Adipose tissue (tissue), 3 donors: ENCODE measurements at regions not wholly inside any gene's neighbourhood (a gene's known extent, or its start where the extent isn't known, plus 50 kb on each side); places are given as distances from the start of the nearest gene placed in this dataset.

ENCODE experiments used
- H3K27ac ChIP-seq: one replicate; pipeline ENCODE4 v1.5.1; 2013; ENCODE audit warnings: low read depth, low read length
- WGBS, 3 donors: extraction: QIAGEN DNeasy Blood & Tissue Kit; methylation state at CpG; one replicate each; pipeline ENCODE4 v1.1.7; 2013; 5-methylcytosine and 5-hydroxymethylcytosine counted together
- donor health status: healthy with polysubstance abuse.
- donor health status: Bipolar disorder and iron deficiency.
- donor health status: healthy.

DNA sequence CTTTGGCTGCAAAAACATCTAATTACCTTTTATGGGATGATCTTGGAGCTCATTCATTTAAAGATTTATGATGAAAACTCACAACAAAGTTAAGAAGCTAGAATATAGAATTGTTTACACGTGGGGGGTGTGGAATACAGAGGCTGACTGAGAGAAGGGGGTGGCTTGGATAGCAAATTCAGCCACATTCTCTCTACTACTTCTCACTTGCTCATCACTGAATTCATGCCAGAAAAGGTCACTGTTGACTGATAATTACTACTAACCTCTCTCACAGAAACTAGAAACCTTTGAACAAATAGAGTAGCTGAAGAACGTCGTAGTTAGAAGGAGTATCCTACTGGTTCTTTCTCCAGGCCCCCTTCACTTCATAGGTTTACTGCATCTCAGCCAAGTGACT lies 808.2 kb downstream of the BRINP1 start:
- H3K27ac ChIP-seq: no peak overlapping the region
- 51 to 77% (median 66%) methylated on average over 3 of the region's 3 CpGs for WGBS, 3 donors

DNA sequence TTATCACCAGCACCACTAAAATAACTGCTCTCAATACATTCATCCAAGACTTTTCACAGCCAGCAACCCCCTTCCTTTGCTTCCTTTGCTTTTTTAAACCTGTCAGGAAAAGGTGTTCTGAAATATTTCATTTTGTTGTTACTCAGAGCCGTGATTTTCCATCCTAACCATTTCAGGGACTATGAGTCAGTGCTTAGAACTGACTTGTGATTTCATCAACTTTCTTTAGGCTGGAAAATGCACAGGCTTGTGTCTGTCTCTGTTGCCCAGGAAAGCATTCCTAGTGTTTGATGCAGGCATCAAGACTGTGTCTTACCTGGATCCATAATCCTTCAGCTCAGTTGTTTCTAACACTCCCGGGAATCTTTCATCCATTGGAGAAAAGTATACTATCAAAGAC lies 805.6 kb downstream of the BRINP1 start:
- no peak overlapping the region for H3K27ac ChIP-seq
- WGBS, 3 donors: 65 to 68% (median 66%) methylated on average over 2 of the region's 2 CpGs

DNA sequence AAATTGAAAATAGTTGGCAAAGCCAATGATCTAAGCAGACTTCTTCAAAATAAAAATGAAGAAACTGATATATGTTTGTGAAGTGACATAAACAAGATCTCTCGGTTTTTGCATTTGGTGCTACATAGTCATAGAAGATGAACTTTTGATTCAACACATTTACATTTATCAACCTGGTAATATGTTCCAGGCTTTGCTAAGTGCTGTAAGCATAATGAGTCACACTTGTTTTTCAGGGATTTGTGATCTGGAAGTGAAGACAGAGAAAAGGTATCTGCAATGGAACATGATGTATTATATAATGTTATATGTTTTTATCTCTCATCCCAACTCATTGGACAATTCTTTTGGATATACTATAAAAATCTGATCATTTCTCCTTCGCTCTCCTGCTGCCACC lies 801.4 kb downstream of the BRINP1 start:
- H3K27ac ChIP-seq: no peak overlapping the region
- 69 to 90% (median 88%) methylated on average over 2 of the region's 2 CpGs for WGBS, 3 donors

DNA sequence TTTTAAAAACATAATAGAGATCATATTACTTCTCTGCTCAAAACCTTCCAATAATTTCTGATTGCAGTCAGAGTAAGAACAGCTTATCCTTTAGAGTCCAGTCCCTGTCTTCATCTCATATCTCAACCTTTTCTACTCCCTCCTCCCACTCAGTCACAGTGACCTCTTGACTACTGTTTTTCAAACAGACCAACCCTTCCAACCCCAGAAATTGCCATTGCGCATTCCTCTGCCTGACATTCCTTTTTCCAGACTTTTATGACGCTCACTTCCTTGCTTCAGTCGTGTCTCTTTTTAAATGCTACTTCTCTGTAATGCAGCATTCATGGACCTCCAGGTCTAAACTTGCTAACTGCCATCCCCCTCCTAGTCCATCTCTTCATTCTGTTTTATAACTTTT lies 800.5 kb downstream of the BRINP1 start:
- 37 to 65% (median 59%) methylated on average over 3 of the region's 3 CpGs for WGBS, 3 donors

DNA sequence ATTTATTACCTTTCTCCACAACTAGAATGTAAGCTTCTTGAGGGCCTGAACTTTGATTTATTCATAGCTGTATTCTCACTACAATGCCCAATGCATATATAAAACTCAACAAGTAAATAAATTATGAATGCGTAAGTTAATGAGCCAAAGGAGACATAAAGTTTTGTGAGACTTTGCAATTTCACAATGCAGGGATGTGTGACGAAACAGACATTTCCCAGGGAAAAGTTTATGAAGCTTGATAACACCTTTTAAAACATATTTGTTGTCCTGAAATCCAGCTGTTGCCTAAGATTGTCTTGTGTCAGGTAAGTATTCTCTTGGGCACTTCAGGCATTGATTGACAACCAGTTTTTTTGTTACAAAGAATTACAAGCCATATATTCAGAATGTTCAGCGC lies 800.1 kb downstream of the BRINP1 start:
- 88 to 91% (median 89%) methylated on average over 3 of the region's 3 CpGs for WGBS, 3 donors
- no peak overlapping the region for H3K27ac ChIP-seq

More for the DNA sequence above, 800.5 kb downstream of the BRINP1 start:
- no peak overlapping the region for H3K27ac ChIP-seq

DNA sequence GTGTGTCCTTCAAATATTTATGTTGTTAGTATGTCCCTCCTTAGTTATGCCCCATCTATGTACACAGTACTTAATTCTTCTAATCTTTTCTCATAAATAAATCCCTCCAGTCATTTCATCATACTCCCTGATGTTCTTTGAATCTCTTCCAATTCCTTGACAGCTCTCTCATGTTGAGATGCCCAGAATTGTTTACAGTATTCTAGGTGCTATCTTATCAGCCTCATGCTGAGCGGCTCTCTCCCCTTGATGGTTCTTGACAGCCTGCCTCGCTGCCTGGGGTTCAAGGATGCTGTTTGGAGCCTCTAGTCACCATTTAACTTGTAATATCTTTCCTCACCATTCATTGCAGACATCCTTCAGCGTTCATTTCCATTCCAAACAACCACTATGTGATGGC lies 799.2 kb downstream of the BRINP1 start:
- no peak overlapping the region for H3K27ac ChIP-seq
- 29 to 61% (median 43%) methylated on average over 3 of the region's 3 CpGs for WGBS, 3 donors

DNA sequence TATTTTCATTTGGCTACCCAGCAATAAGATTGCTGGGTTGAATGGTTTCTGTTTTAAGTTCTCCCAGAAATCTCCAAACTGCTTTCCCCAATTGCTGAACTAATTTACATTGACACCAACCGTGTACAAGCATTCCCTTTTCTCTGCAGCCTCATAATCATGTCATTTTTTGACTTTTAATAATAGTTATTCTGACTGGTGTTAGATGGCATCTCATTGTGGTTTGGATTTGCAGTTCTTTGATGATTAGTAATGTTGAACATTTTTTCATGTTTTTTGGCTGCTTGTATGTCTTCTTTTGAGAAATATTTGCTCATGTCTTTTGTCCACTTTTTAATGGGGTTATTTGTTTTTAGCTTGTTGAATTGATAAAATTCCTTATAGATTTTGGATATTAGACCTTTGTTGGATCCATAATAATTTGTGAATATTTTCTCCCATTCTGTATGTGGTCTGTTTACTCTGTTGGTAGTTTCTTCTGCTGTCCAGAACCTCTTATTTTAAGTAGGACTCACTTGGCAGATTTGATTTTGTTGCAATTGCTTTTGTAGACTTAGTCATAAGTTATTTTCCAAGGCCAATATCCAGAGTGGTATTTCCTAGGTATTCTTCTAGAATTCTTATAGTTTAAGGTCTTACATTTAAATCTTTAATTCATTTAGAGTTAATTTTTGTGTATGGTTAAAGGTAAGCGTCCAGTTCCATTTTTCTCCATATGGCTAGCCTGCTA lies 793.7 kb downstream of the BRINP1 start:
- 49 to 70% (median 53%) methylated on average over 2 of the region's 2 CpGs for WGBS, 3 donors
- H3K27ac ChIP-seq: no peak overlapping the region

DNA sequence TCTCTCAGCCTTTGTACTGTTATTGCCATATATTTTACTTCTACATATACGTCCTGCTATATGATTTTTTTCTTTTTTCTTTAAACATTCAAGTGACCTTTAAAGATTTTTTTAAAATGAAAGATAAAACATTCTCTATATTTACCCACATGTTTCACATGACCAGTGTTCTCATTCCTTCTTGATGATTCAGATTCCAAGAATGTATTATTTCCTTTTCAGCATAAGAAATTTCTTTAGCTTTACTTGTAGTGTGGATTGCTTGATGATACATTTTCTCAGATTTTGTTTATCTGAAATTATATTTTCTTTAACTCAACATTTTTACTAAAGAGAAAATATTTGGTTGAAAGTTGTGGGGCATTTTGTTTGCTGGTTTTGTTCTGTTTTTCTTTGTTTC lies 792.1 kb downstream of the BRINP1 start:
- 46 to 65% (median 63%) methylated on average over 1 of the region's 1 CpG for WGBS, 3 donors
- no peak overlapping the region for H3K27ac ChIP-seq

DNA sequence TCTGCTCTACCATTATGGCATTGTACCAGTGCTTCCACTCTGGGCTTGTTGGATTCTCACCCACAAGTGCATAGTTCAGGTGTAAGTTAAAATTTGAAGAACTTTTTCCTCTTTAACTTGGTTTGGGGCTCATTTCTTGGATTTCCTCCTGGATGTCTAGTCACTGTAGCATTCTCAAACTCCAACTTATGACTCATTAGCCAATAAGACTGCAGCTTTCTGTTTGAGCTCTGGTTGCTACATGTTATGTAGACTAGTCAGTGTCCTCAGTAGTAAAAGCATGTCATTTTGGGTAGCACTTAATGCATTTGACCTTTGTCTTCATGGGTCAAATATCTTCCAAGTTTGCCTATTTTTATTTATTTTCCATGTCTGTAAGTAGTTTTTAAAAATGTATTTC lies 790.8 kb downstream of the BRINP1 start:
- no peak overlapping the region for H3K27ac ChIP-seq

DNA sequence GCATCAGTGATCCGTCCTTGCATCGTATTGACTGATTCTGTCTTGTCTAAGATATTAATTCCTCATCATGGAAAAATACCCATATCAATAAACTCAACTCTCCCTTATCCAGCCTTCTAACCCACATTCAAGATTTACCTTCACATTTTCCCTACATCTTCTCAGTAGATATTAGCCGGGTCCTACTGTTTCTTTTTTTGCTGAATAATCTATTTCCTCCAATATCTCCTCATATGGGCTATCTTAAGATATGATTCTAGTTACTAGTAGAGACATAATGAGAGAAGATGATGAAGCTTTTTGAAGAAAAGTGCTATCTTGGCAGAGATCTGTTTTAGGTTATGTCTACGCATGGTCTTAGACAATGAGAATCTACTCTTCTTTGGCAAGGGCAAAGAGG lies 785.8 kb downstream of the BRINP1 start:
- WGBS, 3 donors: 66 to 94% (median 71%) methylated on average over 4 of the region's 4 CpGs
- no peak overlapping the region for H3K27ac ChIP-seq

DNA sequence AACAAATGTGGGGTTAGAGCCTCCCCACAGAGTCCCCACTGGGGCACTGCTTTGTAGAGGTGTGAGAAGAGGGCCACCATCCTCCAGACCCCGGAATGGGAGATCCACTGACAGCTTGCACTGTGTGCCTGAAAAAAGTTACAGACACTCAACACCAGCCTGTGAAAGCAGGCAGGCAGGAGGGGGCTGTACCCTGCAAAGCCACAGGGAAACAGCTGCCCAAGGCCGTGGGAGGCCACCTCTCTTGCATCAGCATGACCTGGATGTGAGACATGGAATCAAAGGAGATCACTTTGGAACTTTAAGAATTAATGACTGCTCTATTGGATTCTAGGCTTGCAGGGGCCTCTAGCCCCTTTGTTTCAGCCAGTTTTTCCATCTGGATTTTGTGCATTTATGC lies 782.3 kb downstream of the BRINP1 start:
- WGBS, 3 donors: 61 to 88% (median 63%) methylated on average over 2 of the region's 2 CpGs
- no peak overlapping the region for H3K27ac ChIP-seq

DNA sequence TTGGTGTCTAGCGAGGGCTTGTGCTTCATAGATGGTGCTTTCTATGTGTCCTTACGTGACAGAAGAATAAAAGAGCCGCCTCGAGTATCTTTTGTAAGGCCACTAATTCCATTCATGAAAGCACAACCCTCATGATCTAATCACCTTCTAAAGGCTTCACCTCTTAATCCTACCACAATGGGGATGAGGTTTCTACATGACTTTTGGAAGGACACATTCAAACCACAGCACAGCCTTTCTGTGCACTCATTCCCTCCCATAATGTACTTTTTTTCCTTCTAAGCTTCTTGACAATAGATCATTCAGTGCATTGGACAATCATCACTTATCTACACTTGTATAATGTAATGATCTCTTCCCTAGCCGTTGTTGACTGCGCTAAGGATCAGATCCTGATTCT lies 774.8 kb downstream of the BRINP1 start:
- no peak overlapping the region for H3K27ac ChIP-seq
- WGBS, 3 donors: 65 to 90% (median 85%) methylated on average over 6 of the region's 6 CpGs

DNA sequence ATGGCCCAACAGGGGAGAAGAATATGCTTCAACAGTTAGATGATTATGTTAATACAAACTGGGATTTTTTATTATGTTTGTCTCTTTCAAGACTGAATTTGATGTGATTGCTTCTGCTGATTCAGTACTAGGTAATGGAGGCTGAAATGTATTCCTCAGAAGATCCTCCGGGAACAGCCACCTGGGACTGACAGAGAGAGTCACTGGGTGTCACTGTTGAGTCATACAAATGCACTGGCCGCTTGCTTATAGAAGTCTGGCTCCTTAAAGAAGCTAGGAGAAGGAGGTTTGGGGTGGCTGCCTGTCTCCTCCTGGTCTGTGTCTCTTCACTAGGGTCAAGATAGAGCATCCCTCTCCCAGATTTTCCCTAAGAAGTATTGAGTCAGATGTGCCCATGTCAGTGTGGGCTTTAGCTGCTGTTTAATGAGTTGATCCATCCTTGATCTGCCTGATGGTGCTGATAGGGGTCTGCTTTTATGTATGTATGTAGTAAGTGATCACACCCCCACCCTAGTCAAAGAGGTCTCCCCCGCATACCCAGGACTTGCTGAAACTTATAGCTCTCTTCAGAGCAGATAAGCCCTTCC lies 773.4 kb downstream of the BRINP1 start:
- H3K27ac ChIP-seq: no peak overlapping the region
- WGBS, 3 donors: 13 to 38% (median 37%) methylated on average over 3 of the region's 3 CpGs

DNA sequence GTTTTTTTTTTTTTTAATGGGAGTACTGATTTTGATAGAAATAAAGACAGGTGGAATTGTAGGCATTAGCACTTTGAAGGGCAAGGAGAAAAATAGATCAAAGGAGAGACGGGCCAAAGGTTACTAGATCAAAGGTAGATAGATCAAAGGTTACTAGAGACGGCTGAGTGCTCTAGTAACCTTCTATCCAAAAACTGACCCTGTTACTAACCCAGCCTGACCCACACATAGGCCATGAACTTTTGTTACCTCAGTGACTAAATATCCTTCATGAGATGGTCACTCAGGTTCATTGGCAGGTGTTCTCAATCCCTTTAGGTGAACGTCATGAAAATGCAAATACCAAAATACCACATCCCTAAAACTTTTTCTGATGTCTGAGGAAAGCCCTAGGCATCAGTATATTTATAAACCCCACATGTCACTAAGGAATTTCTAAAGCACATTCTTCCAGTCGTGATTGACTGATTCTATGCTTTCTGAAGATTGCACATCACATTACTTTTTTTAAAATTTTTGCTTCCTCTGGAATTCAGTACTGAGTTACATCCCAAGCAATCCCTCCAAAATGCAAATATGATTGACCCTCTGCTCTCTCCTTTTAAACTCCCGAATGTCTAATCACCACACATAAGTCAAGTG lies 772.7 kb downstream of the BRINP1 start:
- WGBS, 3 donors: 20 to 49% (median 32%) methylated on average over 5 of the region's 5 CpGs
- no peak overlapping the region for H3K27ac ChIP-seq

DNA sequence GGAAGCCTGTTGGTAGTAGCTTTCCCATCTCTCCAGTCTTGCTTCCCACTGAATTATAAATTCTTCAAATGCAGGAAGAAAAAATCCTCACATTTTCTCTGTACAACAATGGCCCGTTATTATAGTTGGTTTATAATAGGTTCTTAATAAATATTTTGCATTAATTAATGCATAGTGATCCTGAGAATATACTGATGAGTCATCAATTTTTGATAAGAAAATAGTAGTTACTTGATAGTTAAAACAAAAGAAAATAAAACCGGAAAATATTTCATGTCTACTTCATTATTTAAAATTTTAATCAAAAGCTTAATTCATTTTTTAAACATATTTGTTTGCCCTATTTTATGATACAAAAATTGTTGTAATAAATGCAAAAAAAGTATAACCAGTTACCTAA lies 762.6 kb downstream of the BRINP1 start:
- no peak overlapping the region for H3K27ac ChIP-seq
- 84 to 92% (median 92%) methylated on average over 2 of the region's 2 CpGs for WGBS, 3 donors

DNA sequence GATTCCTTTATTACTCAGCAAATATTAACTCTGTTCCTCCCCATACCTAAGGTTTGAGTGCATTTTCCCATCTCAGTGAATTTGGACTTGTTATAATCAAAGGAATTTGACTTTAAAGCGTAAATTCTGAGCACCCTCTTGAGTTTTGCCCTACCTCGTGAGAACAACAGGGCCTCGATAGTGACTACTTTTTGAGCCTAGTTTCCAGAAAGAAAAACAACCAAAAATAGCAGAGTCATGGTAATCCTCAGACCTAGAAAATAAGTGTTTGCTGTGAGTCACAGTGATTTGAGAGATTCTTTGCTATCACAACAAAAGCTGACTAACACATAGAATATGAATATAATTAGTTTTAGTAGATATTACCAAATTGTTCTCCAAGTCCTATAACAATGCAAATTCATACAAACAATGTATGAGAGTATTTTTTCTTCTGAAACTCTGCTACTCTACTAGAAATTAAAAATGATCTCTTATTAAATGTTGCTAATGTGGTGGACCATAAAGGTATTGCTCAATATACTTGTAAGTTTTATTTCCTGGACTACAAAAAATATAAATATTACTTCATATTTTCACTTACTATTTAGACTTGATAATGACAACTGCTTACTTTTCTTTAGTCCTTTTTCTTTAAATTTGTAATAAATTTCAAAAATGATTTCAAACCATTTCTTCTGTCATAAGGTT lies 759.7 kb downstream of the BRINP1 start:
- H3K27ac ChIP-seq: no peak overlapping the region
- WGBS, 3 donors: 71 to 83% (median 80%) methylated on average over 3 of the region's 3 CpGs

DNA sequence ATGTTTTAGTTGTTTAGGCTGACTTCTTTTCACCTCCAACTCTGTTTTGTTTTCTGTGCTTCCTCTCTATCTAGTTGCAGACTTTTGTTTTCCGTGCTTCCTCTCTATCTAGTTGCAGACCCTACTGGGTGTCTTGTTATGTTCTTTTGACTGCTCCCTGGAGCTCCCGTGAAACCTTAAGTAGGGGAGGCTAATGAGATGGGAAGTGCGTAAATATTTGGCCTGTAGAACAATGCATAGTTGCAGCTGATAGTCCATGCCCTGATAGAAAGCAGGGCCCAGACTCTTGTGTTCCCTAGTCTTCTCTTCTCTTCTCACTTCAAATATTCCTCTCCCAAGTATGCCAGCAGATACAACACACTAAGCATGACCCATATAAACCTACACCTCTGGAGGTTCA lies 757.0 kb downstream of the BRINP1 start:
- H3K27ac ChIP-seq: no peak overlapping the region
- WGBS, 3 donors: 40 to 64% (median 54%) methylated on average over 3 of the region's 3 CpGs

DNA sequence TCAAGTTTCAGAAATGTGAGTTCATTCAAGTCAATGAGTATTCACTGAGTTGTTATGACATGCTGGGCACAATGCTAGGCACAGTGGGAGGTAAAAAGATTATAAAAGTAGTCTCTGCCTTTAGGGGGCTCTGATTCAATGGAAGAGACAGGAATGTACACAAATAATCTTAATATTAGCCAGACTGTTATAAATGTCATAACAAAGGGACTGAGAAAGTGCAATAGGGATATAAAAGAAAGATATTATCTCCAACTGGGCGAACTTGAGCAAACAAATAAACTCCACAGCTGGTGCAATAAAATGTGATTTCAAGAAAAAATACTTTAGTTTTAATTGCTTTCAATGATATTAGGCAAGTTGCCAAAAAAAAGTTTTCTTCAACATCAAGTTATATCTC lies 755.2 kb downstream of the BRINP1 start:
- no peak overlapping the region for H3K27ac ChIP-seq
- 63 to 68% (median 67%) methylated on average over 1 of the region's 1 CpG for WGBS, 3 donors

DNA sequence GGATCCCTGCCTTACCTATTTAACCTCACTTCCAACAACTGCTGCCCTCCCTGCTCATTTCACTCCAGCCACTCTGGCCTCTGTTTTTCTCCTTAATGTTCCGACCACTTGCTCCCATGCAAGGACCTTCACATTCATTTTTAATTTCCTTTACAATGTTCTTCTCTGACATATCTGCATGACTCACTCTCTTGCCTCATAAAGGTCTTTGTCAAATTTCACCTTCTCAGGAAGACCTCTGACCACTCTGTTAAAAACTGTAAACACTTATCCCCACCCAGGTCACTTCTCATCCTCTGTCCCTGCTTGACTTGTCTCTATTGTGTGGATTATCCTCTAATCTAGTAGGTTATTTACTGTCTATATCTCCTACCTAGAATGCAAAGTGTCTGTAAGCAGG lies 751.2 kb downstream of the BRINP1 start:
- H3K27ac ChIP-seq: no peak overlapping the region

More for the DNA sequence above, 751.2 kb downstream of the BRINP1 start:
- 67 to 77% (median 75%) methylated on average over 1 of the region's 1 CpG for WGBS, 3 donors
